GM12878 (cell line): ENCODE measurements at regions not wholly inside any gene's neighbourhood (a gene's known extent, or its start where the extent isn't known, plus 50 kb on each side); places are given as distances from the start of the nearest gene placed in this dataset.
"Not testable (repeated sequence)": the region's sequence is repeated elsewhere in the genome, so short reads cannot be mapped to it uniquely, and the experiment has no call there.

ENCODE experiments used
- EP300 ChIP-seq, 2 experiments: fragments of 150-350 bp in 1 of 2; IDR thresholded peaks; 2 replicates each; pipeline ENCODE4 v1.6.1; 2011 to 2012; ENCODE audit warnings: low read depth in 2 of 2, low read length in 2 of 2, borderline replicate concordance in 1 of 2, improper control_type of control experiment in 1 of 2, inconsistent platforms in 1 of 2; ENCODE audit not compliant: control insufficient read depth in 1 of 2
- KAT2A ChIP-seq: conservative IDR thresholded peaks from 2 replicates; pipeline ENCODE4 v1.6.1; 2011; ENCODE audit warnings: low read depth, low read length; ENCODE audit not compliant: control insufficient read depth
- YY1 ChIP-seq: IDR thresholded peaks from 2 replicates; pipeline ENCODE4 v1.6.1; 2011; ENCODE audit warnings: low read depth, mild to moderate bottlenecking, low read length
- TF ChIP-seq, protein P1 (sequence below), 3 experiments: IDR thresholded peaks in 2 of 3; conservative IDR thresholded peaks in 1 of 3; 2 replicates each; pipeline ENCODE4 v1.5.1; 2011; ENCODE audit warnings: low read depth in 3 of 3, low read length in 3 of 3, mild to moderate bottlenecking in 3 of 3, control low read depth in 2 of 3, moderate library complexity in 2 of 3, inconsistent platforms in 1 of 3, mixed read lengths in 1 of 3; ENCODE audit not compliant: control insufficient read depth in 2 of 3, insufficient read depth in 1 of 3; ENCODE audit errors: extremely low read depth in 1 of 3

GRCh38 chr21:25531538-25532250 lies 75.6 kb downstream of the MRPL39 start:
- not testable (repeated sequence) for TF ChIP-seq EP300 (IDR thresholded peaks at IDR 0.05; ENCODE audit: borderline replicate concordance in 1 of 2, control insufficient read depth in 1 of 2, low read depth in 2 of 2, low read length in 2 of 2); YY1; KAT2A
- TF ChIP-seq, protein P1, sequence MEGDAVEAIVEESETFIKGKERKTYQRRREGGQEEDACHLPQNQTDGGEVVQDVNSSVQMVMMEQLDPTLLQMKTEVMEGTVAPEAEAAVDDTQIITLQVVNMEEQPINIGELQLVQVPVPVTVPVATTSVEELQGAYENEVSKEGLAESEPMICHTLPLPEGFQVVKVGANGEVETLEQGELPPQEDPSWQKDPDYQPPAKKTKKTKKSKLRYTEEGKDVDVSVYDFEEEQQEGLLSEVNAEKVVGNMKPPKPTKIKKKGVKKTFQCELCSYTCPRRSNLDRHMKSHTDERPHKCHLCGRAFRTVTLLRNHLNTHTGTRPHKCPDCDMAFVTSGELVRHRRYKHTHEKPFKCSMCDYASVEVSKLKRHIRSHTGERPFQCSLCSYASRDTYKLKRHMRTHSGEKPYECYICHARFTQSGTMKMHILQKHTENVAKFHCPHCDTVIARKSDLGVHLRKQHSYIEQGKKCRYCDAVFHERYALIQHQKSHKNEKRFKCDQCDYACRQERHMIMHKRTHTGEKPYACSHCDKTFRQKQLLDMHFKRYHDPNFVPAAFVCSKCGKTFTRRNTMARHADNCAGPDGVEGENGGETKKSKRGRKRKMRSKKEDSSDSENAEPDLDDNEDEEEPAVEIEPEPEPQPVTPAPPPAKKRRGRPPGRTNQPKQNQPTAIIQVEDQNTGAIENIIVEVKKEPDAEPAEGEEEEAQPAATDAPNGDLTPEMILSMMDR (IDR thresholded peaks at IDR 0.05 in 2 of 3, conservative IDR thresholded peaks at IDR 0.05 in 1 of 3; ENCODE audit: control insufficient read depth in 2 of 3, extremely low read depth in 1 of 3, insufficient read depth in 1 of 3, low read depth in 3 of 3, low read length in 3 of 3), result not testable (repeated sequence)
